Tongue (tissue), 2 donors: ENCODE measurements at regions not wholly inside any gene's neighbourhood (a gene's known extent, or its start where the extent isn't known, plus 50 kb on each side); places are given as distances from the start of the nearest gene placed in this dataset. TPM values are rescaled to one million over a fixed set of nuclear protein-coding genes. Genes with fewer than 3 reads are reported as not detected.
"Not testable (repeated sequence)": the region's sequence is repeated elsewhere in the genome, so short reads cannot be mapped to it uniquely, and the experiment has no call there.

ENCODE experiments used
- DNase-seq: peaks from one replicate; pipeline ENCODE4 v3.0.0-alpha.2; 2015
- small RNA-seq: library from RNA; depleted of rRNA; stranded (forward); fragments of <200 nt; gene quantifications from one replicate; pipeline ENCODE3, GENCODE V24; 2014; ENCODE audit warnings: low replicate concordance

GRCh38 chr3:171548917-171549316 lies 88.7 kb upstream of the TNIK start:
- peak; percentile 77 for DNase-seq

- no peak for DNase-seq
These were observed 83.6 kb upstream of the TNIK start for GRCh38 chr3:171543759-171544300.

- DNase-seq = no peak
These were observed 82.8 kb upstream of the TNIK start for GRCh38 chr3:171542976-171543375.

GRCh38 chr3:171541647-171542046 lies 81.4 kb upstream of the TNIK start:
- DNase-seq = no peak

GRCh38 chr3:171541181-171541580 lies 81.0 kb upstream of the TNIK start:
- no peak for DNase-seq

- DNase-seq = no peak
These were observed 75.6 kb upstream of the TNIK start for GRCh38 chr3:171535799-171536198.

- DNase-seq = no peak
These were observed 74.9 kb upstream of the TNIK start for GRCh38 chr3:171535133-171535532.

GRCh38 chr3:171533702-171534101 lies 73.5 kb upstream of the TNIK start:
- DNase-seq = no peak

- no peak for DNase-seq
These were observed 72.1 kb upstream of the TNIK start for GRCh38 chr3:171532294-171532693.

- DNase-seq = no peak
These were observed 71.5 kb upstream of the TNIK start for GRCh38 chr3:171531716-171532115.

GRCh38 chr3:171528102-171528501 lies 67.9 kb upstream of the TNIK start:
- DNase-seq = no peak

GRCh38 chr3:171526869-171527268 lies 66.7 kb upstream of the TNIK start:
- DNase-seq = no peak

- DNase-seq = no peak
These were observed 65.9 kb upstream of the TNIK start for GRCh38 chr3:171526146-171526545.

GRCh38 chr3:171525437-171525836 lies 65.2 kb upstream of the TNIK start:
- DNase-seq = no peak

- DNase-seq = no peak
These were observed 64.7 kb upstream of the TNIK start for GRCh38 chr3:171524921-171525310.

GRCh38 chr3:171522651-171523050 lies 62.4 kb upstream of the TNIK start:
- DNase-seq = no peak

GRCh38 chr3:171519423-171519822 lies 59.2 kb upstream of the TNIK start:
- DNase-seq = not testable (repeated sequence)

GRCh38 chr3:171516765-171517164 lies 56.6 kb upstream of the TNIK start:
- no peak for DNase-seq

- DNase-seq = no peak
These were observed 54.3 kb upstream of the TNIK start for GRCh38 chr3:171514466-171514865.

GRCh38 chr3:171511450-171511849 lies 51.2 kb upstream of the TNIK start:
- no peak for DNase-seq

Small RNAs in the stretch of these regions (small RNA-seq; reads per million reads assigned to genes)
- not detected for gene AC008134.1
